H1 (cell line): ENCODE measurements at regions not wholly inside any gene's neighbourhood (a gene's known extent, or its start where the extent isn't known, plus 50 kb on each side); places are given as distances from the start of the nearest gene placed in this dataset.

Source experiments
- BRCA1 ChIP-seq: IDR thresholded peaks from 2 replicates; pipeline ENCODE4 v1.6.1; 2012; ENCODE audit warnings: low read depth, low read length, improper control_type of control experiment
- E2F6 ChIP-seq: IDR thresholded peaks from 2 replicates; pipeline ENCODE4 v1.6.1; 2012; ENCODE audit warnings: inconsistent platforms
- EGR1 ChIP-seq: IDR thresholded peaks from 2 replicates; pipeline ENCODE4 v1.6.1; 2011; ENCODE audit warnings: low read depth, low read length, borderline replicate concordance
- EP300 ChIP-seq, 2 experiments: IDR thresholded peaks; 1 replicate in 1 of 2; 2 replicates in 1 of 2; pipeline ENCODE4 v1.6.1; 2011 to 2012; ENCODE audit warnings: low read depth in 2 of 2, low read length in 2 of 2, mild to moderate bottlenecking in 2 of 2, borderline replicate concordance in 1 of 2, inconsistent platforms in 1 of 2, moderate library complexity in 1 of 2
- NRF1 ChIP-seq: IDR thresholded peaks from 2 replicates; pipeline ENCODE4 v1.6.1; 2011; ENCODE audit warnings: mild to moderate bottlenecking, low read depth, low read length, improper control_type of control experiment
- RAD21 ChIP-seq, 2 experiments: IDR thresholded peaks in 1 of 2; conservative IDR thresholded peaks in 1 of 2; 2 replicates each; pipeline ENCODE4 v1.6.1; 2011; ENCODE audit warnings: low read depth in 2 of 2, low read length in 2 of 2, improper control_type of control experiment in 1 of 2, inconsistent platforms in 1 of 2, mild to moderate bottlenecking in 1 of 2, moderate library complexity in 1 of 2
- RXRA ChIP-seq: IDR thresholded peaks from 2 replicates; pipeline ENCODE4 v1.6.1; 2011; ENCODE audit warnings: low read depth, mild to moderate bottlenecking, low read length, moderate library complexity; ENCODE audit not compliant: insufficient read depth

GRCh38 chr5:26487553-26487952 lies 550.8 kb downstream of the CDH9 start (continued):
- peak; percentile 36 to 52 for TF ChIP-seq RAD21 (IDR thresholded peaks at IDR 0.05 in 1 of 2, conservative IDR thresholded peaks at IDR 0.05 in 1 of 2; ENCODE audit: low read depth in 2 of 2, low read length in 2 of 2)
- no peak for TF ChIP-seq NRF1
- no peak for TF ChIP-seq E2F6
- no peak for TF ChIP-seq BRCA1
- TF ChIP-seq EP300 (IDR thresholded peaks at IDR 0.05; ENCODE audit: borderline replicate concordance in 1 of 2, low read depth in 2 of 2, low read length in 2 of 2) = no peak
- TF ChIP-seq RXRA = no peak
- no peak for TF ChIP-seq EGR1
- TF ChIP-seq, all 59 proteins: peak for 2
